A673 (cell line): ENCODE measurements at regions not wholly inside any gene's neighbourhood (a gene's known extent, or its start where the extent isn't known, plus 50 kb on each side); places are given as distances from the start of the nearest gene placed in this dataset.

ENCODE experiments used
- BruUV-seq: library from RNA; stranded (reverse); fragments of 400-500 nt; replicated peaks from 2 replicates; lab custom pipeline; 2021; lab: Mats Ljungman, UMichigan
- CTCF ChIA-PET: fragments of 300-600 bp; sonication (Branson Sonifier 250); formaldehyde crosslinking; loops from one replicate; lab custom pipeline; 2022; ENCODE audit warnings: antibody characterized with exemption; lab: Charles Lee
- POLR2A ChIA-PET: fragments of 300-600 bp; sonication (Branson Sonifier 250); formaldehyde crosslinking; loops from one replicate; lab custom pipeline; 2022; ENCODE audit warnings: antibody characterized with exemption; ENCODE audit not compliant: low non-redundant PET; lab: Charles Lee
- DNase-seq: peaks from one replicate; pipeline ENCODE4 v3.0.0-alpha.2; 2015; ENCODE audit warnings: low spot score
- H3K27ac ChIP-seq: fragments of 200-600 bp; sonication (generic); 2 replicates; pipeline ENCODE4 v1.5.1; 2016; ENCODE audit warnings: mixed run types, low read depth, mild to moderate bottlenecking, mixed read lengths, antibody characterized with exemption, low read length; ENCODE audit not compliant: poor library complexity, severe bottlenecking
- H3K27me3 ChIP-seq: fragments of 200-600 bp; sonication (generic); replicated peaks from 2 replicates; pipeline ENCODE4 v1.6.1; 2017; ENCODE audit warnings: mixed run types, low read depth, mild to moderate bottlenecking, mixed read lengths, antibody characterized with exemption, low read length; ENCODE audit not compliant: insufficient read depth, poor library complexity
- H3K36me3 ChIP-seq: fragments of 200-600 bp; sonication (generic); 2 replicates; pipeline ENCODE4 v1.6.1; 2016; ENCODE audit warnings: mixed run types, mild to moderate bottlenecking, mixed read lengths, antibody characterized with exemption, low read length; ENCODE audit not compliant: insufficient read depth, poor library complexity, severe bottlenecking
- H3K4me1 ChIP-seq: fragments of 200-600 bp; sonication (generic); 2 replicates; pipeline ENCODE4 v1.6.1; 2017; ENCODE audit warnings: mixed run types, mild to moderate bottlenecking, mixed read lengths, antibody characterized with exemption, low read length; ENCODE audit not compliant: insufficient read depth, poor library complexity, severe bottlenecking
- H3K4me3 ChIP-seq: fragments of 200-600 bp; sonication (generic); 2 replicates; pipeline ENCODE4 v1.5.1; 2016; ENCODE audit warnings: low read depth, mixed run types, mild to moderate bottlenecking, mixed read lengths, low read length; ENCODE audit not compliant: poor library complexity, severe bottlenecking
- H3K9me3 ChIP-seq: fragments of 200-600 bp; sonication (generic); 2 replicates; pipeline ENCODE4 v1.6.1; 2016; ENCODE audit warnings: mixed run types, low read depth, mild to moderate bottlenecking, mixed read lengths, antibody characterized with exemption, low read length; ENCODE audit not compliant: poor library complexity, severe bottlenecking
- EZH2 ChIP-seq: fragments of 200-600 bp; sonication (generic); IDR thresholded peaks from 2 replicates; pipeline ENCODE4 v1.6.1; 2017; ENCODE audit warnings: borderline replicate concordance, low read depth, mild to moderate bottlenecking, mixed read lengths, antibody characterized with exemption, low read length; ENCODE audit not compliant: poor library complexity, severe bottlenecking
- intact Hi-C: fragments of 100-400 bp; cut with micrococcal nuclease; formaldehyde crosslinking; loops from one replicate; pipeline ENCODE4 v1.10.0; 2022; ENCODE audit not compliant: unreplicated experiment
- TF ChIP-seq, protein P1 (sequence below): fragments of 300-800, 200-600 bp; sonication (generic); conservative IDR thresholded peaks from 2 replicates; pipeline ENCODE4 v1.5.1; 2017; ENCODE audit warnings: low read depth, mild to moderate bottlenecking, antibody characterized with exemption, low read length, moderate library complexity, mixed read lengths

DNA sequence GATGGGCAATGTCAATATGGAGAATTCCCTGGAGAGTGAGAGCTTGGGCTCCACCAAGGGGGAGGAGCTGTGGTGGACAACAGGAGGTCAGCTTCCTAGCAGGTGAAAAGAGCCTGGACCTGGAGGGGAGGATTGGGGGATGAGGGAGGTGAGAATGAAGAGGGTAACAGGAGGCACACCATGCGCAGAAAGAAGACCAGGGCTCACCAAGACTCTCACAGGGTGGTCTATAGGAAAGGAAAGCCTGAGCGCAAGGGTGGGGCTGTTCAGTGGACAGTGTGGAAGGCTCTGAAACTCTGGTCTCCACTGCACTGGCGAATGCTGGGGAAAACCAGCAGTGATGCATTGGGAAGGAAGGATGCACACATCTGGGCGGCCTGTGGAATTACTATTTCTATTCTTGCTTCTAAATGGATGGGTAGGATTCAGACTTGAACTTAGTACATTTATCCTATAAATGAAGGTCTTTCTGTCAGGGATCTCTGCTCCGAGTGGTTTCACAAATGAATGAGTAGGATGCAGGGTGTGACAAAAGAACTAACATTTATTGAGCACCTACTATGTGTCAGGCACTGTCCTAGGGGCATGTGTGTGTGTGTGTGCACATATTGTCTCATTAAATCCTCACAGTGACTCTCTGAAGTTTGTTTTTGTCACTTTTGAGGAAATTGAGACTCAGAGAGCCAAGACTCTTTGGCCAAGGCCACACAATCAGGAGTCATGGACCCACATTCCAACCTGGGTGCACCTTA is 152.7 kb downstream of the CD83 start:
- CTCF ChIA-PET = interaction anchor here (0.6 kb wide), 1 partner anchor 34 kb away, joined by 3 read pairs; no protein-coding TSS in a partner anchor
- POLR2A ChIA-PET = no interaction called here
- no peak for DNase-seq
- Histone ChIP-seq H3K36me3 (no peaks in the 10 kb centered on the region), H3K27me3 (no peaks in the 10 kb centered on the region), H3K4me3 (no peak overlapping the region), H3K9me3 (no peaks in the 10 kb centered on the region), H3K4me1 (no peaks in the 10 kb centered on the region), H3K27ac (no peak overlapping the region)
- intact Hi-C loops = no loop called here
- TF ChIP-seq, protein P1, sequence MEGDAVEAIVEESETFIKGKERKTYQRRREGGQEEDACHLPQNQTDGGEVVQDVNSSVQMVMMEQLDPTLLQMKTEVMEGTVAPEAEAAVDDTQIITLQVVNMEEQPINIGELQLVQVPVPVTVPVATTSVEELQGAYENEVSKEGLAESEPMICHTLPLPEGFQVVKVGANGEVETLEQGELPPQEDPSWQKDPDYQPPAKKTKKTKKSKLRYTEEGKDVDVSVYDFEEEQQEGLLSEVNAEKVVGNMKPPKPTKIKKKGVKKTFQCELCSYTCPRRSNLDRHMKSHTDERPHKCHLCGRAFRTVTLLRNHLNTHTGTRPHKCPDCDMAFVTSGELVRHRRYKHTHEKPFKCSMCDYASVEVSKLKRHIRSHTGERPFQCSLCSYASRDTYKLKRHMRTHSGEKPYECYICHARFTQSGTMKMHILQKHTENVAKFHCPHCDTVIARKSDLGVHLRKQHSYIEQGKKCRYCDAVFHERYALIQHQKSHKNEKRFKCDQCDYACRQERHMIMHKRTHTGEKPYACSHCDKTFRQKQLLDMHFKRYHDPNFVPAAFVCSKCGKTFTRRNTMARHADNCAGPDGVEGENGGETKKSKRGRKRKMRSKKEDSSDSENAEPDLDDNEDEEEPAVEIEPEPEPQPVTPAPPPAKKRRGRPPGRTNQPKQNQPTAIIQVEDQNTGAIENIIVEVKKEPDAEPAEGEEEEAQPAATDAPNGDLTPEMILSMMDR = no peak
- no peak for TF ChIP-seq EZH2
- no TSS peak for BruUV-seq

- intact Hi-C loops = no loop called here
- no TSS peak for BruUV-seq
- peaks cover 7% of the 10 kb centered on the region for H3K4me1 ChIP-seq
- ChIA-PET CTCF (interaction anchor here (0.6 kb wide), 1 partner anchor 33 kb away, joined by 3 read pairs; no protein-coding TSS in a partner anchor), POLR2A (no interaction called here)
- no peak for DNase-seq
- no peak overlapping the region for H3K27ac ChIP-seq
- H3K4me3 ChIP-seq = no peak overlapping the region
- TF ChIP-seq EZH2 = no peak
- TF ChIP-seq, protein P1 = no peak
- H3K27me3 ChIP-seq = no peaks in the 10 kb centered on the region
- no peaks in the 10 kb centered on the region for H3K36me3 ChIP-seq
- H3K9me3 ChIP-seq = no peaks in the 10 kb centered on the region
These were observed 153.6 kb downstream of the CD83 start for GRCh38 chr6:14270925-14271788.

GRCh38 chr6:14271789-14272736 is 154.5 kb downstream of the CD83 start:
- ChIA-PET POLR2A (no interaction called here), CTCF (no interaction called here)
- BruUV-seq = no TSS peak
- no peaks in the 10 kb centered on the region for H3K36me3 ChIP-seq
- H3K27me3 ChIP-seq = no peaks in the 10 kb centered on the region
- no peaks in the 10 kb centered on the region for H3K9me3 ChIP-seq
- no peak overlapping the region for H3K27ac ChIP-seq
- H3K4me3 ChIP-seq = no peak overlapping the region
- TF ChIP-seq, protein P1 = no peak
- TF ChIP-seq EZH2 = no peak
- H3K4me1 ChIP-seq = peaks cover 16% of the 10 kb centered on the region
- DNase-seq = no peak
- intact Hi-C loops = no loop called here
